ENCODE measurements at regions not wholly inside any gene's neighbourhood (a gene's known extent, or its start where the extent isn't known, plus 50 kb on each side); places are given as distances from the start of the nearest gene placed in this dataset.
"Not testable (repeated sequence)": the region's sequence is repeated elsewhere in the genome, so short reads cannot be mapped to it uniquely, and the experiment has no call there.

GRCh38 chr13:67462098-67462497 is 232.0 kb upstream of the PCDH9 start:
- TF ChIP-seq, protein P1, sequence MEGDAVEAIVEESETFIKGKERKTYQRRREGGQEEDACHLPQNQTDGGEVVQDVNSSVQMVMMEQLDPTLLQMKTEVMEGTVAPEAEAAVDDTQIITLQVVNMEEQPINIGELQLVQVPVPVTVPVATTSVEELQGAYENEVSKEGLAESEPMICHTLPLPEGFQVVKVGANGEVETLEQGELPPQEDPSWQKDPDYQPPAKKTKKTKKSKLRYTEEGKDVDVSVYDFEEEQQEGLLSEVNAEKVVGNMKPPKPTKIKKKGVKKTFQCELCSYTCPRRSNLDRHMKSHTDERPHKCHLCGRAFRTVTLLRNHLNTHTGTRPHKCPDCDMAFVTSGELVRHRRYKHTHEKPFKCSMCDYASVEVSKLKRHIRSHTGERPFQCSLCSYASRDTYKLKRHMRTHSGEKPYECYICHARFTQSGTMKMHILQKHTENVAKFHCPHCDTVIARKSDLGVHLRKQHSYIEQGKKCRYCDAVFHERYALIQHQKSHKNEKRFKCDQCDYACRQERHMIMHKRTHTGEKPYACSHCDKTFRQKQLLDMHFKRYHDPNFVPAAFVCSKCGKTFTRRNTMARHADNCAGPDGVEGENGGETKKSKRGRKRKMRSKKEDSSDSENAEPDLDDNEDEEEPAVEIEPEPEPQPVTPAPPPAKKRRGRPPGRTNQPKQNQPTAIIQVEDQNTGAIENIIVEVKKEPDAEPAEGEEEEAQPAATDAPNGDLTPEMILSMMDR (conservative IDR thresholded peaks at IDR 0.05; ENCODE audit: low read depth, low read length), result no peak
- Histone ChIP-seq H2AFZ (ENCODE audit: low read depth) (no peak overlapping the region), H3K27ac (no peak overlapping the region), H3K4me3 (IDR thresholded peaks at IDR 0.05; ENCODE audit: insufficient read depth, low read depth, low read length) (no peak overlapping the region), H4K20me1 (ENCODE audit: insufficient read depth) (no peaks in the 10 kb centered on the region), H3K36me3 (ENCODE audit: insufficient read depth) (no peaks in the 10 kb centered on the region), H3K4me1 (ENCODE audit: low read depth, poor library complexity, severe bottlenecking) (no peaks in the 10 kb centered on the region), H3K4me2 (no peak overlapping the region), H3K27me3 (ENCODE audit: insufficient read depth, low read depth) (no peaks in the 10 kb centered on the region), H3K9ac (no peak overlapping the region), H3K79me2 (ENCODE audit: insufficient read depth, low read depth) (no peaks in the 10 kb centered on the region)

- not testable (repeated sequence) for H3K4me2 ChIP-seq; H3K79me2 ChIP-seq (ENCODE audit: insufficient read depth, low read depth); H3K4me1 ChIP-seq (ENCODE audit: low read depth, poor library complexity, severe bottlenecking); H4K20me1 ChIP-seq (ENCODE audit: insufficient read depth); H3K4me3 ChIP-seq (IDR thresholded peaks at IDR 0.05; ENCODE audit: insufficient read depth, low read depth, low read length); H3K27me3 ChIP-seq (ENCODE audit: insufficient read depth, low read depth); H3K9ac ChIP-seq; H3K36me3 ChIP-seq (ENCODE audit: insufficient read depth); H3K27ac ChIP-seq; H2AFZ ChIP-seq (ENCODE audit: low read depth)
Observed at GRCh38 chr13:67452526-67452925, 222.4 kb upstream of the PCDH9 start.

DNA sequence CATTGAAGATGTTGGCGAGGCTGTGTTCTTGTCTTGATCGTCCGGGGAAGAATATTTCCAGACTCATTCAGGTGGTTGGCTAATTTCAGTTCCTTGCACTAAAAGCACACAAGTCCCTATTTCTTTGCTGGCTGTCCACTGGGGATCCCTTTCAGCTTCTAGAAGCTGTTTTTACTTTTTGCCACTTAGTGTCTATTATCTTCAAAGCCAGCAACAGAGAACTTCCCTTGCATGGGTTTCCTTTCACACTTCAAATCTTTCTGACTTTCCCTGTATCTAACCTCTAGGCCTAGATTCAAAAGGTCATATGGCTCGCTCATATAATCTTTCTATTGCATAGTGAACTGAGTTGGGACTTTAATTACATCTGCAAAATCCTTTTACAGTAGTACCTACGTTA is 215.3 kb upstream of the PCDH9 start:
- Histone ChIP-seq H3K9ac (no peak overlapping the region), H3K36me3 (ENCODE audit: insufficient read depth) (no peaks in the 10 kb centered on the region), H3K79me2 (ENCODE audit: insufficient read depth, low read depth) (no peaks in the 10 kb centered on the region), H3K27me3 (ENCODE audit: insufficient read depth, low read depth) (no peaks in the 10 kb centered on the region), H2AFZ (ENCODE audit: low read depth) (no peak overlapping the region), H3K4me1 (ENCODE audit: low read depth, poor library complexity, severe bottlenecking) (no peaks in the 10 kb centered on the region), H3K4me2 (no peak overlapping the region), H3K4me3 (IDR thresholded peaks at IDR 0.05; ENCODE audit: insufficient read depth, low read depth, low read length) (no peak overlapping the region), H4K20me1 (ENCODE audit: insufficient read depth) (no peaks in the 10 kb centered on the region), H3K27ac (no peak overlapping the region)
- TF ChIP-seq, protein P1 (conservative IDR thresholded peaks at IDR 0.05; ENCODE audit: low read depth, low read length), result no peak

DNA sequence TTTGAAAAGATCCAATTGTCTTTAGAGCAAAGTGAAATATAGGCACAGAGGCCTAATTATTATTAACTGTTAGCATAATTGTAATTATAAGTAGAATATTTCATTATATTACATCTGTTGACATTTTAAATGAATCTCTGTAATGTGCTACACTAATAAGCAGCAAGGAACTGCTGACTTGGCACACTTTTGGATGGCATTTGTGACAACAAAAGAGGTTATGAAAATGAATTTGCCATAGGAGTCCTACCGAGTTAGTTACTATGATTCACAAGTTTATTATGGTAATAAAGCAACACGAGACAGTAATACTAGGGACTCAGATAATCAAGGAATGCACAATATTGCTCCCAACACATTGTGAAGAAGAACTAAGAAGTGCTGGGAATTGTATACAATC is 213.8 kb upstream of the PCDH9 start:
- H2AFZ ChIP-seq (ENCODE audit: low read depth), result no peak overlapping the region
- no peak overlapping the region for H3K9ac ChIP-seq
- H3K36me3 ChIP-seq (ENCODE audit: insufficient read depth), result no peaks in the 10 kb centered on the region
- no peak overlapping the region for H3K4me3 ChIP-seq (IDR thresholded peaks at IDR 0.05; ENCODE audit: insufficient read depth, low read depth, low read length)
- TF ChIP-seq, protein P1 (conservative IDR thresholded peaks at IDR 0.05; ENCODE audit: low read depth, low read length), result no peak
- no peaks in the 10 kb centered on the region for H3K4me1 ChIP-seq (ENCODE audit: low read depth, poor library complexity, severe bottlenecking)
- H4K20me1 ChIP-seq (ENCODE audit: insufficient read depth), result no peaks in the 10 kb centered on the region
- H3K27ac ChIP-seq, result no peak overlapping the region
- no peaks in the 10 kb centered on the region for H3K27me3 ChIP-seq (ENCODE audit: insufficient read depth, low read depth)
- H3K79me2 ChIP-seq (ENCODE audit: insufficient read depth, low read depth), result no peaks in the 10 kb centered on the region
- no peak overlapping the region for H3K4me2 ChIP-seq

DNA sequence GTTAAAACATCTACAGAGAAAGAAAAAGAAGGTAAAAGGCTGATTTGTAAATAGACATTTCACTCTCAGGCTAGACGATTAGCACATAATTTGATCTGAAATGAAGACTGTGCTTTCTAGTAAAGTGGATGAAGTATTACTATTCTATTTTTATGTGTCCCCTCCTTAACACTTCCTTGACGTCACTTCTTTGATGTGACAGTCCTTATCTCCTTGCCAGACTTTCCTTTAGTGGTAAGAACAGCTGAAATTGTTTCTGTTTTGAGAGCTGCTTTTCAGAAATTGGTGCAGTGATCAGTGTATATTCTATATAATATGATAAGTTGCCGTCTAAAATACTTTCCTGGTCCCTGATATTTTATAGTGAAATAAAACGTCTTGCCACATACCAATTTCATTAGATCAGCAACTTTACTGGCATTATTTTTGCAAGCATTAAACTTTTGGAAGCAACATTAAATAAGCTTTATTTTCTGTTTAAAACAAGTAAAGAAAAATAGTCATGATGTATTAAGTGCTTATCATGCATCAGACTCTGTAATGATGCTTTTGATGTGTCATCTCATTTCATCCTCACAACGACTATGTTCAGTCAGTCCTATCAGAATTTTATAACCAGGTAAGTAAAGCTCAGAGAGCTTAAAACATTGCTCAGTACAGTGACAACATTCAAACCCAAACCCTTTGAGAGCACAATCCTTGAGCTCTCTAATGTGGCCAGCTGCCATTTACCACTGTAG is 210.3 kb upstream of the PCDH9 start:
- Histone ChIP-seq H3K36me3 (ENCODE audit: insufficient read depth) (no peaks in the 10 kb centered on the region), H3K9ac (no peak overlapping the region), H3K4me3 (IDR thresholded peaks at IDR 0.05; ENCODE audit: insufficient read depth, low read depth, low read length) (no peak overlapping the region), H3K27me3 (ENCODE audit: insufficient read depth, low read depth) (no peaks in the 10 kb centered on the region), H4K20me1 (ENCODE audit: insufficient read depth) (no peaks in the 10 kb centered on the region), H3K27ac (no peak overlapping the region), H3K4me2 (no peak overlapping the region), H3K79me2 (ENCODE audit: insufficient read depth, low read depth) (no peaks in the 10 kb centered on the region), H3K4me1 (ENCODE audit: low read depth, poor library complexity, severe bottlenecking) (no peaks in the 10 kb centered on the region), H2AFZ (ENCODE audit: low read depth) (no peak overlapping the region)
- TF ChIP-seq, protein P1 (conservative IDR thresholded peaks at IDR 0.05; ENCODE audit: low read depth, low read length), result no peak
